Loucy (cell line): ENCODE measurements at regions not wholly inside any gene's neighbourhood (a gene's known extent, or its start where the extent isn't known, plus 50 kb on each side); places are given as distances from the start of the nearest gene placed in this dataset.

ENCODE experiments used
- EZH2phosphoT487 ChIP-seq: fragments of 200-600 bp; IDR thresholded peaks from 2 replicates; pipeline ENCODE4 v1.6.1; 2018; ENCODE audit warnings: antibody characterized with exemption, mild to moderate bottlenecking, moderate library complexity, borderline replicate concordance
- TF ChIP-seq, protein P1 (sequence below): fragments of 200-600 bp; sonication (generic); conservative IDR thresholded peaks from 2 replicates; pipeline ENCODE4 v1.5.1; 2014; ENCODE audit warnings: mild to moderate bottlenecking, antibody characterized with exemption, low read length

DNA sequence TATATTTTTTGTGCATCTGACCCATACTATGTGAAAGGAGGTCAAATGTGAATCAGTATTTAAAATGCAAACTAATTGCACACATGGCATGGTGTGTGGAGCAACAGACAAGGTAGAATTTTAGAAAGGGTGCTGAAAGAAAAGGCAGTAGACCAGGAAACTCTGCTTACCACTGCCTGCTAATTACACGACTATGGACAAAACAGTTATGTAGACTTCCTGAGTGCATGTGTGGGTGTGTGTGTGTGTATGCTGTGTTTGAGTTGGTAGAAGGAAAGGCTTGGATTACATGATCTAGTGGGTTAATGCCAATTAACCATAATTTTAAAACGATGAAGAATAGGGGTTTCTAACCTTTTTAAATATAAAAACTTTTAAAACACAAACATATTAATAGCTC lies 349.9 kb downstream of the SH3GL2 start:
- TF ChIP-seq, protein P1, sequence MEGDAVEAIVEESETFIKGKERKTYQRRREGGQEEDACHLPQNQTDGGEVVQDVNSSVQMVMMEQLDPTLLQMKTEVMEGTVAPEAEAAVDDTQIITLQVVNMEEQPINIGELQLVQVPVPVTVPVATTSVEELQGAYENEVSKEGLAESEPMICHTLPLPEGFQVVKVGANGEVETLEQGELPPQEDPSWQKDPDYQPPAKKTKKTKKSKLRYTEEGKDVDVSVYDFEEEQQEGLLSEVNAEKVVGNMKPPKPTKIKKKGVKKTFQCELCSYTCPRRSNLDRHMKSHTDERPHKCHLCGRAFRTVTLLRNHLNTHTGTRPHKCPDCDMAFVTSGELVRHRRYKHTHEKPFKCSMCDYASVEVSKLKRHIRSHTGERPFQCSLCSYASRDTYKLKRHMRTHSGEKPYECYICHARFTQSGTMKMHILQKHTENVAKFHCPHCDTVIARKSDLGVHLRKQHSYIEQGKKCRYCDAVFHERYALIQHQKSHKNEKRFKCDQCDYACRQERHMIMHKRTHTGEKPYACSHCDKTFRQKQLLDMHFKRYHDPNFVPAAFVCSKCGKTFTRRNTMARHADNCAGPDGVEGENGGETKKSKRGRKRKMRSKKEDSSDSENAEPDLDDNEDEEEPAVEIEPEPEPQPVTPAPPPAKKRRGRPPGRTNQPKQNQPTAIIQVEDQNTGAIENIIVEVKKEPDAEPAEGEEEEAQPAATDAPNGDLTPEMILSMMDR = no peak
- no peak for TF ChIP-seq EZH2phosphoT487
